ENCODE measurements at regions not wholly inside any gene's neighbourhood (a gene's known extent, or its start where the extent isn't known, plus 50 kb on each side); places are given as distances from the start of the nearest gene placed in this dataset.
"Not testable (repeated sequence)": the region's sequence is repeated elsewhere in the genome, so short reads cannot be mapped to it uniquely, and the experiment has no call there.

GRCh38 chr4:181902404-181902803 lies 340.8 kb upstream of the TENM3 start:
- DNase-seq, result not testable (repeated sequence)

- no peak for DNase-seq
Measured at GRCh38 chr4:181905708-181906107, 337.5 kb upstream of the TENM3 start.

GRCh38 chr4:181908168-181908567 lies 335.0 kb upstream of the TENM3 start:
- DNase-seq, result no peak

GRCh38 chr4:181909368-181909767 lies 333.8 kb upstream of the TENM3 start:
- DNase-seq, result no peak

- DNase-seq, result no peak
Measured at GRCh38 chr4:181911420-181911819, 331.8 kb upstream of the TENM3 start.

- DNase-seq, result no peak
Measured at GRCh38 chr4:181933471-181933870, 309.7 kb upstream of the TENM3 start.

- DNase-seq, result no peak
Measured at GRCh38 chr4:181938631-181939030, 304.6 kb upstream of the TENM3 start.

GRCh38 chr4:181939199-181939945 lies 303.8 kb upstream of the TENM3 start:
- DNase-seq, result no peak

GRCh38 chr4:181944527-181944926 lies 298.7 kb upstream of the TENM3 start:
- no peak for DNase-seq

GRCh38 chr4:181946902-181947301 lies 296.3 kb upstream of the TENM3 start:
- DNase-seq, result no peak

- no peak for DNase-seq
Measured at GRCh38 chr4:181948839-181949382, 294.3 kb upstream of the TENM3 start.

- DNase-seq, result no peak
Measured at GRCh38 chr4:181949704-181950312, 293.4 kb upstream of the TENM3 start.

- no peak for DNase-seq
Measured at GRCh38 chr4:181950372-181951127, 292.7 kb upstream of the TENM3 start.

- DNase-seq, result no peak
Measured at GRCh38 chr4:181951265-181951664, 291.9 kb upstream of the TENM3 start.

GRCh38 chr4:181952478-181952877 lies 290.7 kb upstream of the TENM3 start:
- no peak for DNase-seq

- no peak for DNase-seq
Measured at GRCh38 chr4:181956512-181956911, 286.7 kb upstream of the TENM3 start.

- no peak for DNase-seq
Measured at GRCh38 chr4:181957088-181957487, 286.1 kb upstream of the TENM3 start.

- no peak for DNase-seq
Measured at GRCh38 chr4:181958446-181958845, 284.8 kb upstream of the TENM3 start.

GRCh38 chr4:181959121-181959520 lies 284.1 kb upstream of the TENM3 start:
- DNase-seq, result no peak

- no peak for DNase-seq
Measured at GRCh38 chr4:181960384-181960783, 282.8 kb upstream of the TENM3 start.

GRCh38 chr4:181962321-181962720 lies 280.9 kb upstream of the TENM3 start:
- no peak for DNase-seq

- DNase-seq, result no peak
Measured at GRCh38 chr4:181964731-181965130, 278.5 kb upstream of the TENM3 start.

GRCh38 chr4:181966104-181966551 lies 277.1 kb upstream of the TENM3 start:
- DNase-seq, result no peak

GRCh38 chr4:181967401-181967800 lies 275.8 kb upstream of the TENM3 start:
- no peak for DNase-seq

Data from CD4-positive, alpha-beta T cell treated with Interferon gamma for 1 hour (primary cell).